Peyer's patch (tissue), 4 donors: ENCODE measurements at regions not wholly inside any gene's neighbourhood (a gene's known extent, or its start where the extent isn't known, plus 50 kb on each side); places are given as distances from the start of the nearest gene placed in this dataset.
"Not testable (repeated sequence)": the region's sequence is repeated elsewhere in the genome, so short reads cannot be mapped to it uniquely, and the experiment has no call there.

Experiments used
- DNase-seq, 3 donors: peaks; one replicate each; pipeline ENCODE4 v3.0.0-alpha.2; 2017 to 2019
- H3K27ac ChIP-seq, 4 donors: fragments of 200-600 bp; sonication (generic); one replicate each; pipeline ENCODE4 v1.5.1; 2016 to 2019
- H3K27me3 ChIP-seq, 2 donors: fragments of 200-600 bp; sonication (generic); one replicate each; pipeline ENCODE4 v1.5.1; 2019
- H3K36me3 ChIP-seq, 3 donors: fragments of 200-600 bp; sonication (generic); one replicate each; pipeline ENCODE4 v1.5.1; 2016 to 2019
- H3K4me1 ChIP-seq, 4 donors: fragments of 200-600 bp; sonication (generic); one replicate each; pipeline ENCODE4 v1.5.1; 2016 to 2019
- H3K4me3 ChIP-seq, 4 donors: fragments of 200-600 bp; sonication (generic); 1 replicate in 3 of 4; 2 replicates in 1 of 4; pipeline ENCODE4 v1.5.1; 2016 to 2019; ENCODE audit warnings: mild to moderate bottlenecking in 1 of 4
- H3K9me3 ChIP-seq, 4 donors: fragments of 200-600 bp; sonication (generic); one replicate each; pipeline ENCODE4 v1.5.1; 2016 to 2019; ENCODE audit warnings: mild to moderate bottlenecking in 1 of 4
- CTCF ChIP-seq, 6 experiments: fragments of 450-650 bp in 4 of 6; fragments of 200-600 bp in 2 of 6; sonication (generic) in 1 of 6; IDR thresholded peaks; one replicate each; pipeline ENCODE4 v1.5.1; 2017 to 2019; ENCODE audit warnings: antibody characterized with exemption in 6 of 6, mild to moderate bottlenecking in 3 of 6, moderate library complexity in 1 of 6
- POLR2A ChIP-seq, 2 donors: fragments of 450-650 bp; IDR thresholded peaks; one replicate each; pipeline ENCODE4 v1.5.1; 2017; ENCODE audit warnings: antibody characterized with exemption in 2 of 2, mild to moderate bottlenecking in 2 of 2, moderate library complexity in 2 of 2

GRCh38 chr6:22164236-22164635, 132.6 kb downstream of the PRL start:
- no peak for DNase-seq
- Histone ChIP-seq H3K36me3 (no peaks in the 10 kb centered on the region), H3K27me3 (no peaks in the 10 kb centered on the region), H3K4me1 (no peaks in the 10 kb centered on the region), H3K9me3 (no peaks in the 10 kb centered on the region), H3K4me3 (no peak overlapping the region), H3K27ac (no peak overlapping the region)
- no peak for TF ChIP-seq CTCF (IDR thresholded peaks at IDR 0.05)
- TF ChIP-seq POLR2A (IDR thresholded peaks at IDR 0.05) = no peak

GRCh38 chr6:22171006-22171405, 125.8 kb downstream of the PRL start:
- H3K4me1 ChIP-seq, H3K27ac ChIP-seq, H3K36me3 ChIP-seq, H3K9me3 ChIP-seq, H3K27me3 ChIP-seq, H3K4me3 ChIP-seq, DNase-seq: not testable (repeated sequence)

GRCh38 chr6:22171885-22172284, 125.0 kb downstream of the PRL start:
- not testable (repeated sequence) for H3K9me3 ChIP-seq, H3K27ac ChIP-seq, H3K27me3 ChIP-seq, DNase-seq, H3K36me3 ChIP-seq, H3K4me3 ChIP-seq, H3K4me1 ChIP-seq

- no peak for TF ChIP-seq CTCF (IDR thresholded peaks at IDR 0.05)
- TF ChIP-seq POLR2A (IDR thresholded peaks at IDR 0.05) = no peak
- no peak for DNase-seq
- H3K4me3 ChIP-seq = no peak overlapping the region
- H3K4me1 ChIP-seq = no peaks in the 10 kb centered on the region
- no peak overlapping the region for H3K27ac ChIP-seq
- H3K36me3 ChIP-seq = no peaks in the 10 kb centered on the region
- peaks cover 0 to 3% (median 0%) of the 10 kb centered on the region in 4 donors for H3K9me3 ChIP-seq
- no peaks in the 10 kb centered on the region for H3K27me3 ChIP-seq
These were observed 123.5 kb downstream of the PRL start for GRCh38 chr6:22173311-22173710.

GRCh38 chr6:22180250-22180649, 116.6 kb downstream of the PRL start:
- not testable (repeated sequence) for H3K27me3 ChIP-seq, H3K9me3 ChIP-seq, H3K27ac ChIP-seq, H3K4me3 ChIP-seq, H3K4me1 ChIP-seq, DNase-seq, H3K36me3 ChIP-seq

- no peak for TF ChIP-seq CTCF (IDR thresholded peaks at IDR 0.05)
- no peaks in the 10 kb centered on the region for H3K27me3 ChIP-seq
- no peaks in the 10 kb centered on the region for H3K4me1 ChIP-seq
- no peak overlapping the region for H3K4me3 ChIP-seq
- H3K27ac ChIP-seq = no peak overlapping the region
- no peaks in the 10 kb centered on the region for H3K36me3 ChIP-seq
- no peaks in the 10 kb centered on the region for H3K9me3 ChIP-seq
- no peak for DNase-seq
These were observed 112.5 kb downstream of the PRL start for GRCh38 chr6:22184371-22184770.

- Histone ChIP-seq H3K27me3 (no peaks in the 10 kb centered on the region), H3K9me3 (no peaks in the 10 kb centered on the region), H3K36me3 (no peaks in the 10 kb centered on the region), H3K4me3 (no peak overlapping the region), H3K27ac (no peak overlapping the region), H3K4me1 (no peaks in the 10 kb centered on the region)
- DNase-seq = no peak
- TF ChIP-seq CTCF (IDR thresholded peaks at IDR 0.05) (no peak), POLR2A (IDR thresholded peaks at IDR 0.05) (no peak)
These were observed 106.9 kb downstream of the PRL start for GRCh38 chr6:22189946-22190345.
